HG03066 (cell line): ENCODE measurements at regions not wholly inside any gene's neighbourhood (a gene's known extent, or its start where the extent isn't known, plus 50 kb on each side); places are given as distances from the start of the nearest gene placed in this dataset.
A peak's percentile ranks its signal among the peaks of the same experiment; 100 is the strongest.
"Not testable (repeated sequence)": the region's sequence is repeated elsewhere in the genome, so short reads cannot be mapped to it uniquely, and the experiment has no call there.

Experiments
- ATAC-seq: cut with Tn5 transposase; IDR thresholded peaks from one replicate; pipeline ENCODE4 v1.9.1; 2021; ENCODE audit warnings: low read depth; ENCODE audit not compliant: unreplicated experiment

DNA sequence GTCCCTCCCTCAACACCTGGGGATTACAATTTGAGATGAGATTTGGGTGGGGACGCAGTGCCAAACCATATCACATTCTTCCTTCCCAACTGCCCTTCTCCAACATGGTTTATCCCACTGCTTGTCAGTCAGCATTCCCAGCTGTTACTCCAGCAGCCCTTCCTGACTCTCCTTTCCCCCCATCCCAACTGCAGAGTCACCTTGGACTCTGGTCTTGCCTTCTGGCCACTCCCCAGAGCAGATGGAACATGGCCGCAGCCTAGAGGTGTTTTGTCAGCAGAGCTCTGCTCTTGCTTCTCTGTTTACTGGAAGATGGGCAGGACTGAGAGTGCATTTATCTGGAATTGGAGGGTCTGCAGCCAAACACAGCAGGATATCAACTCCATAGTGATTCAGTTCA lies 51.2 kb upstream of the MEX3C start:
- no peak for ATAC-seq

DNA sequence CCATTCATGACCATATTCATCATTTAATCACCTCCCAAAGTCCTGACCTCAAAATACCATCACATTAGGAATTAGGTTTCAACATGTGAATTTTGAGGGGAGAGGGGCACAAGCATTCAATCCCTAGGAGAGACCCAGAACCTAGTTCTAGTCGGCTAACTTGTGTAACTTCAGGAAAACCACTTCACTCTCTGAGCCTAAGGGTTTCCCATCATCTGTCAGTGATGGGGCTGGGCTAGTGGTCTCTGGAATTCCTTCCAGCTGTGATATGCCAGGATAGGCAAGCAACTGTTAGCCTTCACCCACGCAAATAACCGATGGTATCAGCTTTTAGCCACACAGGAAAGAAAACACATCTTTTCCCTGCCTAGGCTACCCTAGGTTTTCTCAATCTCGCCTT lies 52.5 kb upstream of the MEX3C start:
- no peak for ATAC-seq

- no peak for ATAC-seq
Observed at GRCh38 chr18:51250458-51251024, 53.1 kb upstream of the MEX3C start.

- peak; percentile 99 for ATAC-seq
Observed at GRCh38 chr18:51251625-51252024, 54.1 kb upstream of the MEX3C start.

DNA sequence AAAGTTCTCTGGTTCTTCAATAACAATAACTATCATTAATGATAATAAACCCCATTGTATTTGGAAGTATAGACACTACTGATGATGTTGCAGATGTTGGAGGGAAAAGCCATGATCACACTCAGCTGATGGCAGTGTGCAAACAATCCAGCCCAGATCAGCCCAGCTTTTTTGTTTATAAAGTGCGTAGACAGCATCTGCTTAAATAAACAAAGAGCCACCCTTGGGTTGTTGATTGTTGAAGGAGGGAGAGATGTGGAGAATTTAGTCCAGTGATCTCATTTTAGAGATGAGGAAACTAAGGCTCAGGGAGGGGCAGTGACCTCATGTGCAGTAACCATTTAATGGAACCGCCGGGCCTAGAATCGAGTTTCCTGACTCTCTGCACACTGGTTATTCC lies 56.0 kb upstream of the MEX3C start:
- no peak for ATAC-seq

DNA sequence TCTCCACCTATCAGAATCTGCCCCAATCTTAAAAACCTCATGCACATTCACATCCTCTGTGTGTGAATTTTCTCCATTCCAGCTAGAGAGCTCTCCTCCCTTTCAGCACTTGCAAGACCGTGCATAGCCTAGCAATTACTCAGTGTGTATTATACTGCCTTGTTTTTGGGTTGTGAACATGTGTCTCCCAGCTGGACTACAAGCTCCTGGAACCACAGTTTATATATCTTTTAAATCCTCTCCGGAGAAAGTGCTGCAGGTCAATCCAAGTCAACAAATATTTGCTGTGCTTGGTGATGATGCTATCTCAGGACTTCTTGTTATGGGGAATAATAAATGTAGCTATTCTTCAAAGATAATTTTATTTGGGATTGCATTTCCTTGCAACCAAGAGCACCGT lies 58.2 kb upstream of the MEX3C start:
- no peak for ATAC-seq

GRCh38 chr18:51257150-51257549 lies 59.7 kb upstream of the MEX3C start:
- no peak for ATAC-seq

DNA sequence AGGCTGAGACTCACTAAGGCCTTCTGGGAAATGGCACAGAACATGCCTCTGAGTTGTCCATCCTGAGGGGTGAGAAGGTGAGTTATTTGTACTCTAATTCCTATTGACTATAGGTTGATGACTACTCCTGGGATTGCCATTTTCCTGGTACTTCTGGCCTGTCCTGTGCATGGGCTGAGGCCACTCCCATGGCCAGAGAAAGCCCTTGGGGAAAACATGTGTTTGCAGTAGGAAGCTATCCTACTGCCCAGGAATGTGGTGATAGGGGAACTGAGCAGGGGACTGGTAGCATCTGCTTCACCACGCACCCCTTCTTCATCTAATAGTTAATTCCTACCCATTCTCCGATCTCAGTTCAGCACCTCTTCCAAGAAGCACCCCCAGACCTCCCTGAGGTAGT lies 62.6 kb upstream of the MEX3C start:
- ATAC-seq, result no peak

- ATAC-seq, result not testable (repeated sequence)
Observed at GRCh38 chr18:51266077-51266476, 68.6 kb upstream of the MEX3C start.

DNA sequence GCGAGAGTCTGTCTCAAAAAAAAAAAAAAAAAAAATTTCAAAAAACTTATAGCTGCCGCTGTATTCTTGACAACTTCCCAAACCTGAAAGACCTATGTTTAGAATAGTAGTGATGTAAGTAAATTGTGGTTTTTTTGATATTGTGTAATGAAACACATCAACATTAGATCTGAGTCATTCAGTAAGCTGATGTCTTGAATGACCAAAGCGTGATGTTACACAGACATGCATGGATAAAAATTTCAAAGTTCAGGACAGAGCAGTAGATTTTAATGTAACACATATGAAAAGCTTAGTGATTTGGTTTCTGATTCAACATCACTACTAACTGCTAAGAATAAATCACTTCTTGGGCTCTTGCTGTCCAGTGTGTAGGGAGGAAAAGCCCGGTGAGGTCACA lies 69.3 kb upstream of the MEX3C start:
- ATAC-seq, result no peak

- no peak for ATAC-seq
Observed at GRCh38 chr18:51273437-51273836, 76.0 kb upstream of the MEX3C start.

DNA sequence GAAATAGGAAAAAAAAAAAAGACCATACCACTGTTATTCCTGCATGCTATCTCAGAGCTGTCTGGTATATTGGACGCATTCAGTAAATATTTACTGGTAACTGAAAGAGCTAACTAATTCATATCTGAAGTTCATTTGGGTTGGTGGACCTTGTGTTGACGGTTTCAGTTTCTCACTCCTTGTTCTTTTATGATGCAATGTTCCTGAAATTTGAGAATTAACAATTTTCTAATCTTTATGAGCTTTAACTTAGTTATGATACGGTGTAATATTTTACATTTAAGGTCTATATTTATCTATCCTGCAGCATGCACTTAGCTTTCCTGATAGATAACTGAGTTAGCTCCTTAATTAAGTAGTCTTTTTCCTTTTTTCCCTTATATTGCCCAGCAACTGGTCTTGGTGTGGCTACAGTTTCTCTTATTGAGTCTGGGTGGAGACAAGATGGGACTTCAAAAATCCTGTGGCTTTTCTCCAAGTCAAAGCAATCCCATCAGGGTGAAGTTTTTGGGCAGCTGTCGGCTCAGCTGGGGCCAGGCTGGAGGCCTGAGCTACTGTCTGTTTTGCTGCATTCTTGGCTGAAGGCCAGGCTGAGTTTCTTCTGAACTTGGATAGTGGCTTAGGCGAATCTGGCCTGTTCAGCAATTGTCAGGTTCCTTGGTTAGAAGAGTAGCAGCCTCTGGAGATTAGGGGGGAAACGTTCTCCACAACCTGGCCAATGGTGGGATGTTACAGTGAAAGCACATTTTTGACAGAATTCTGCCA lies 78.4 kb upstream of the MEX3C start:
- ATAC-seq, result no peak

- no peak for ATAC-seq
Observed at GRCh38 chr18:51278045-51278649, 80.7 kb upstream of the MEX3C start.

DNA sequence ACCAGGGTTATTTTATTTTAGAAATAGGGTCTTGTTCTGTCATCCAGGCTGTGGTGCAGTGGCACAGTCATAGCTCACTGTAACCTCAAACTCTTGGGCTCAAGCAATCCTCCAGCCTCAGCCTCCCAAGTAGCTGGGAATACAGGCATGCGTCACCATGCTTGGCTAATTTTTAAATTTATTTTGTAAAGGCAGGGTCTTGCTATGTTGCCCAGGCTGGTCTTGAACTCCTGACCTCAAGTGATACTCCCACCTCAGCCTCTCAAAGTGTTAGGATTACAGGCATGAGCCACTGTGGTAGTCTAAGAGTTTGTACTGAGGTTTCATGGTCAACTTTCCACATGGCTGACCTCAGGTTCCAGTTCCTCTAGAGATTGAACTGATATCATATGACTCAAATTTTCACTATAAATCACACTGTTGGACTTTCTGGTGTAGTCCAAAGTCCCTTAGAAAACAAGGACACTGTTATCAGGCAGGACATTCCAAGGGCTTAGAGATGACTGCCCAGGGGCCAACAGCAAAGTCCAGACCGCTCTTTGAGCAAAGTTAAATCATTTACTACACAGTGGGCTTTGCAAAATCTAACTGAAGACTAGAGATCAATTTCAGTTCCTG lies 82.0 kb upstream of the MEX3C start:
- peak; percentile 74 for ATAC-seq

GRCh38 chr18:51287818-51288508 lies 90.5 kb upstream of the MEX3C start:
- ATAC-seq, result no peak

DNA sequence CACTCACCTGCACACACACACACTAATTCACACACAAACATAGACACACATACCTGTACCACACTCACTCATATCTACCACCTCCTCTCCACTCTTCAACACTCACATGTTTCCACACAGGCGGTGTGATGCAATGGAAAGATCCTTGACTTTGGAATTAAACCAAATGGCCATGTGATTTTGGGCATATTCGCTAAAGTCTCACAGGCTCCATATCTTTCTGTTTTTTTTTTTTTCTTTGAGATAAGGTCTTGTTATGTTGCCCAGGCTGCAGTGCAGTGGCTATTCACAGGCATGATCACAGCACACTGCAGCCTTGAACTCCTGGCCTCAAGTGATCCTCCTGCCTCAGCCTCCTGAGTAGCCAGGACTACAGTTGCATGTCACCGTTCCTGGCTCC lies 91.1 kb upstream of the MEX3C start:
- ATAC-seq, result no peak

DNA sequence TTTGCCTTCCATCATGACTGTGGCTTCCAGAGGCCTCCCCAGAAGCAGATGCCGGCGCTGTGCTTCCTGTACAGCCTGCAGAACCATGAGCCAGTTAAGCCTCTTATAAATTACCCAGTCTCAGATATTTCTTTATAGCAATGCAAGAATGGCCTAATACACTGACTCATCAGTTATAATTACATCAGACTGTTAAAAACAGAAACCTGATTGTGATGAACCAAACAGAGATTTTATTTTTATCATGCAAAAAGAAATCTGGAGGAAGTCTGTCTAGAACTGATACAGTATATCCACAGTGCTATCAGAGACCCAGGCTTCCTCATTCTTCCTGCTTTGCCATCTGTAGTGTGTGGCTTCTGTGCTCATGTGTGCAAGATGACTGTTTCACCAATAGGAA lies 93.4 kb upstream of the MEX3C start:
- ATAC-seq, result no peak

DNA sequence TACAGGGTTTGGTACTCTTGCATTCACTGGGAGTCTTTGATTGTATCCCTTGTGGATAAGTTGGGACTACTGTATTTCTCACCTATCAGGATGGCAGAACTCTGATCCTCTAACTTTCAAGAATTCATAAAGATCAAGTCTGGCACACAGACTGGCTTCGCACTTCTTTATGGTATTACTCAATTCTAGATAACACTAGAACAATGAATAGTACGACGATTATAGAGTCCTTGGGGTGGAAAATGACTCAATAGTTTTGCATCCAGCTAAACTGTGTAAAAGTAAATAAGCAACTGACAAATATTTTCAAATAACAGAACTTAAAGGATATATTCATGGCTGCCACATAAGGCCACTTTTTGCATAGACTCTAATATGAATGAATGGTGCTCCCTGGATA lies 103.4 kb upstream of the MEX3C start:
- no peak for ATAC-seq

DNA sequence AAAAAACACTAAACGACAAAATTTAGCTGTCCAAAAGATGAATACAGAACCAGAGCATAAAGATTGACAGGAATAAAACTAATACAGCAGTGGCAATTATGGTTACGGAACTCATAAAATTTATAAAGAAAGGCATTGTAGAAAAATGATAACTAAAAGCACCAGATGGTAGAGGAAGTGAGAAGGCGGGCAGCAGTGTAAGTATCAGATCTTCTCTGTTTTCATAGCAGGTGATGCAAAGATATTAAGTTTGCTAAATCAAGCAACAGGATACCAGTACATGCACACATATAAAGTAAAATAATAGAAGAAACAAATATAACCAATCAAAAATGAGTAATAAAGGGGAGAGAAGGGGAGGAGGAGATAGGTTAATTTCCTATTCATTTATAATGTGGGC lies 103.9 kb upstream of the MEX3C start:
- ATAC-seq, result no peak

GRCh38 chr18:51316677-51317076 lies 119.2 kb upstream of the MEX3C start:
- ATAC-seq, result no peak

DNA sequence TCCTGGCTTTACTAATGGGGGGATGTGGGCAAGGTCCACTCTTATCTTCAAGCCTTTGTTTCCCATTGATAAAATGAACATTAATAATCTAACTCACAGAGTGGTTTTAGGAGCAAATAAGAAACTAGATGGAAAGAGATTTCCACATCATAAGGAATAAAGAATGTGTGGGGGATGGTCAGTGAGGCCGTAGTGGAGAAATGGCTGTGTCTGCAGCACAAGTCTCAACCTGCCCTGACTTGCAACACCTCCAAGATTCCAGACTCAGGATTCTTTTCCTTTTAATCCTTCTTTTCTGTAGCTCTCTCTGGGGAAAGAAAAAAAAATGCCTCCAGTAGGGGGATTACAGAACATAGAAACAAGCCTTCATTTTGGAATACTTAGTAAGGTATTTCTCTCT lies 124.2 kb upstream of the MEX3C start:
- no peak for ATAC-seq
